Panc1 (cell line): ENCODE measurements at regions not wholly inside any gene's neighbourhood (a gene's known extent, or its start where the extent isn't known, plus 50 kb on each side); places are given as distances from the start of the nearest gene placed in this dataset.

Experiments used
- ATAC-seq: fragments of 200-7000 bp; cut with Tn5 transposase; 2 replicates; pipeline ENCODE4 v1.9.1; 2020; ENCODE audit warnings: mild to moderate bottlenecking, moderate library complexity
- BruUV-seq: library from RNA; stranded (reverse); fragments of 400-500 nt; replicated peaks from 2 replicates; lab custom pipeline; 2021; lab: Mats Ljungman, UMichigan
- CTCF ChIA-PET: fragments of 300-600 bp; sonication (Branson Sonifier 250); formaldehyde crosslinking; loops from one replicate; lab custom pipeline; 2022; ENCODE audit warnings: antibody characterized with exemption; lab: Charles Lee
- POLR2A ChIA-PET: fragments of 300-600 bp; sonication (Branson Sonifier 250); formaldehyde crosslinking; loops from one replicate; lab custom pipeline; 2022; ENCODE audit warnings: antibody characterized with exemption; lab: Charles Lee
- DNase-seq: peaks from one replicate; pipeline ENCODE4 v3.0.0-alpha.2; 2010; ENCODE audit warnings: low read depth, low spot score
- H3K27ac ChIP-seq: 2 replicates; pipeline ENCODE4 v1.5.1; 2011; ENCODE audit warnings: mild to moderate bottlenecking, low read length, inconsistent platforms
- H3K27me3 ChIP-seq: fragments of 200-500 bp; sonication (Bioruptor generic); 2 replicates; pipeline ENCODE4 v1.6.0; 2014; ENCODE audit warnings: low read length, inconsistent platforms; ENCODE audit not compliant: control insufficient read depth, insufficient read depth
- H3K36me3 ChIP-seq: fragments of 200-500 bp; sonication (Bioruptor generic); 2 replicates; pipeline ENCODE4 v1.5.1; 2014; ENCODE audit warnings: inconsistent platforms, mild to moderate bottlenecking, low read length, moderate library complexity; ENCODE audit not compliant: control insufficient read depth, insufficient read depth
- H3K4me1 ChIP-seq: 2 replicates; pipeline ENCODE4 v1.5.1; 2011; ENCODE audit warnings: inconsistent platforms, mild to moderate bottlenecking, low read length, moderate library complexity; ENCODE audit not compliant: control insufficient read depth, insufficient read depth
- H3K4me3 ChIP-seq, 2 experiments: 2 replicates each; pipeline ENCODE4 v1.5.1; 2011 to 2012; ENCODE audit warnings: low read depth in 2 of 2, low read length in 2 of 2, mild to moderate bottlenecking in 2 of 2, inconsistent platforms in 1 of 2, moderate library complexity in 1 of 2
- H3K9me3 ChIP-seq: fragments of 200-500 bp; sonication (Bioruptor generic); 2 replicates; pipeline ENCODE4 v1.5.1; 2014; ENCODE audit warnings: low read depth, mild to moderate bottlenecking, inconsistent platforms, low read length, moderate library complexity; ENCODE audit not compliant: control insufficient read depth, insufficient read depth
- CTCF ChIP-seq: fragments of 450-650 bp; IDR thresholded peaks from 2 replicates; pipeline ENCODE4 v1.5.1; 2017; ENCODE audit warnings: mild to moderate bottlenecking
- POLR2AphosphoS5 ChIP-seq: IDR thresholded peaks from 2 replicates; pipeline ENCODE4 v1.6.1; 2012; ENCODE audit warnings: mild to moderate bottlenecking, low read depth, low read length, moderate library complexity
- REST ChIP-seq, 2 experiments: IDR thresholded peaks; 2 replicates each; pipeline ENCODE4 v1.6.1; 2011 to 2012; ENCODE audit warnings: low read depth in 2 of 2, control low read depth in 1 of 2, low read length in 1 of 2, mild to moderate bottlenecking in 1 of 2, moderate library complexity in 1 of 2; ENCODE audit not compliant: insufficient read depth in 1 of 2
- SIN3A ChIP-seq: IDR thresholded peaks from 2 replicates; pipeline ENCODE4 v1.6.1; 2012; ENCODE audit warnings: low read depth, mild to moderate bottlenecking, low read length, moderate library complexity, borderline replicate concordance; ENCODE audit not compliant: insufficient read depth
- TCF7L2 ChIP-seq: IDR thresholded peaks from 2 replicates; pipeline ENCODE4 v1.6.1; 2011; ENCODE audit warnings: mild to moderate bottlenecking, low read depth, low read length, inconsistent platforms
- in situ Hi-C: cut with HindIII; loops from 2 replicates; pipeline ENCODE4 v1.10.0; 2016; ENCODE audit warnings: low sequenced_read_pairs, low pct_unique_long_range_greater_than_20kb
- intact Hi-C: fragments of 100-400 bp; cut with micrococcal nuclease; formaldehyde crosslinking; loops from one replicate; pipeline ENCODE4 v1.10.0; 2022; ENCODE audit not compliant: unreplicated experiment

- no peaks in the 10 kb centered on the region for H3K27me3 ChIP-seq
- H3K4me3 ChIP-seq, result no peak overlapping the region
- ATAC-seq (no peak), DNase-seq (no peak)
- H3K36me3 ChIP-seq, result no peaks in the 10 kb centered on the region
- ChIA-PET POLR2A (no interaction called here), CTCF (no interaction called here)
- in situ Hi-C loops (no loop called here), intact Hi-C loops (no loop called here)
- TF ChIP-seq CTCF (no peak), TCF7L2 (no peak), REST (IDR thresholded peaks at IDR 0.05; ENCODE audit: insufficient read depth in 1 of 2, low read depth in 2 of 2, low read length in 1 of 2) (no peak), POLR2AphosphoS5 (no peak), SIN3A (no peak)
- H3K9me3 ChIP-seq, result no peaks in the 10 kb centered on the region
- BruUV-seq, result no TSS peak
- no peak overlapping the region for H3K27ac ChIP-seq
- no peaks in the 10 kb centered on the region for H3K4me1 ChIP-seq
These were observed 61.3 kb downstream of the DISP1 start for GRCh38 chr1:222876182-222876581.

GRCh38 chr1:222877854-222878253 is 63.0 kb downstream of the DISP1 start:
- POLR2A ChIA-PET, result no interaction called here

More at GRCh38 chr1:222877854-222878253, 63.0 kb downstream of the DISP1 start:
- no peak for DNase-seq
- Histone ChIP-seq H3K9me3 (no peaks in the 10 kb centered on the region), H3K4me3 (no peak overlapping the region), H3K27ac (no peak overlapping the region), H3K4me1 (no peaks in the 10 kb centered on the region), H3K36me3 (no peaks in the 10 kb centered on the region), H3K27me3 (no peaks in the 10 kb centered on the region)
- no peak for TF ChIP-seq POLR2AphosphoS5
- TF ChIP-seq TCF7L2, result no peak
- TF ChIP-seq SIN3A, result no peak
- TF ChIP-seq REST (IDR thresholded peaks at IDR 0.05; ENCODE audit: insufficient read depth in 1 of 2, low read depth in 2 of 2, low read length in 1 of 2), result no peak
- TF ChIP-seq CTCF, result no peak
- CTCF ChIA-PET, result no interaction called here
- no peak for ATAC-seq
- in situ Hi-C loops, result no loop called here
- no TSS peak for BruUV-seq
- intact Hi-C loops, result no loop called here
